ENCODE measurements at regions not wholly inside any gene's neighbourhood (a gene's known extent, or its start where the extent isn't known, plus 50 kb on each side); places are given as distances from the start of the nearest gene placed in this dataset.

GRCh38 chr13:60326273-60326672 lies 70.7 kb upstream of the TDRD3 start (continued):
- no peak for TF ChIP-seq SNAPC2 (CRISPR knock-in tag; IDR thresholded peaks at IDR 0.05)
- TF ChIP-seq ATM (IDR thresholded peaks at IDR 0.05; ENCODE audit: borderline replicate concordance), result no peak
- TF ChIP-seq MTERF4 (CRISPR knock-in tag; IDR thresholded peaks at IDR 0.05), result no peak
- TF ChIP-seq, protein P1, sequence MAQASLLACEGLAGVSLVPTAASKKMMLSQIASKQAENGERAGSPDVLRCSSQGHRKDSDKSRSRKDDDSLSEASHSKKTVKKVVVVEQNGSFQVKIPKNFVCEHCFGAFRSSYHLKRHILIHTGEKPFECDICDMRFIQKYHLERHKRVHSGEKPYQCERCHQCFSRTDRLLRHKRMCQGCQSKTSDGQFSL (CRISPR knock-in tag; IDR thresholded peaks at IDR 0.05), result no peak
- no peak for TF ChIP-seq JUN (CRISPR knock-in tag; IDR thresholded peaks at IDR 0.05)
- TF ChIP-seq ZNF780A (CRISPR knock-in tag; IDR thresholded peaks at IDR 0.05), result no peak
- no peak for TF ChIP-seq ZNF609 (CRISPR knock-in tag; IDR thresholded peaks at IDR 0.05; ENCODE audit: borderline replicate concordance)
- no peak for TF ChIP-seq ZNF75D (CRISPR knock-in tag; IDR thresholded peaks at IDR 0.05; ENCODE audit: borderline replicate concordance)
- TF ChIP-seq ETV6 (CRISPR knock-in tag; conservative IDR thresholded peaks at IDR 0.05), result no peak
